GM12878 (cell line): ENCODE measurements at regions not wholly inside any gene's neighbourhood (a gene's known extent, or its start where the extent isn't known, plus 50 kb on each side); places are given as distances from the start of the nearest gene placed in this dataset.

Source experiments
- ATAC-seq: fragments of 200-7000 bp; cut with Tn5 transposase; 3 replicates; pipeline ENCODE4 v1.9.1; 2020; ENCODE audit warnings: mild to moderate bottlenecking, moderate library complexity
- BruUV-seq: library from RNA; stranded (reverse); fragments of 400-500 nt; replicated peaks from 2 replicates; lab custom pipeline; 2021; lab: Mats Ljungman, UMichigan
- CTCF ChIA-PET: fragments of 300-600 bp; sonication (Branson Sonifier 250); formaldehyde crosslinking; extraction: SDS; loops from one replicate; lab custom pipeline; 2021; ENCODE audit warnings: inconsistent platforms; lab: Yijun Ruan, JAX
- POLR2A ChIA-PET: fragments of 350-600 bp; formaldehyde crosslinking; extraction: SDS; loops from one replicate; lab custom pipeline; 2021; ENCODE audit warnings: inconsistent platforms; lab: Charles Lee
- RAD21 ChIA-PET: fragments of 300-600 bp; sonication (Branson Sonifier 250); formaldehyde crosslinking; loops from one replicate; lab custom pipeline; 2023; ENCODE audit warnings: antibody characterized with exemption; ENCODE audit not compliant: unreplicated experiment; lab: Charles Lee
- SMC1A ChIA-PET: fragments of 300-600 bp; sonication (Branson Sonifier 250); formaldehyde crosslinking; loops from one replicate; lab custom pipeline; 2023; ENCODE audit not compliant: unreplicated experiment, uncharacterized antibody; lab: Charles Lee
- DNase-seq: peaks from one replicate; pipeline ENCODE4 v3.0.0-alpha.2; 2011; ENCODE audit warnings: low read depth, low spot score
- FAIRE-seq: peaks from 3 replicates; lab custom pipeline; 2011; peaks lifted over from hg19 to GRCh38; lab: Jason Lieb, UNC
- H2AFZ ChIP-seq: 2 replicates; pipeline ENCODE4 v1.6.0; 2011; ENCODE audit warnings: low read depth, low read length, control low read depth; ENCODE audit not compliant: control insufficient read depth
- H3K27ac ChIP-seq: 2 replicates; pipeline ENCODE4 v1.5.1; 2011; ENCODE audit warnings: control low read depth; ENCODE audit not compliant: control insufficient read depth, insufficient read depth
- H3K27me3 ChIP-seq, 2 experiments: replicated peaks in 1 of 2; 2 replicates each; pipeline versions ENCODE4 v1.6.0 to v1.6.1; 2011; ENCODE audit warnings: low read length in 1 of 2; ENCODE audit not compliant: control insufficient read depth in 2 of 2, insufficient read depth in 2 of 2
- H3K36me3 ChIP-seq, 2 experiments: 2 replicates each; pipeline ENCODE4 v1.5.1; 2011; ENCODE audit warnings: low read length in 1 of 2; ENCODE audit not compliant: control insufficient read depth in 2 of 2, insufficient read depth in 2 of 2
- H3K4me1 ChIP-seq: 2 replicates; pipeline ENCODE4 v1.6.1; 2011; ENCODE audit warnings: mild to moderate bottlenecking, low read length, moderate library complexity, mixed read lengths; ENCODE audit not compliant: control insufficient read depth, insufficient read depth
- H3K4me2 ChIP-seq: 2 replicates; pipeline ENCODE4 v1.6.0; 2011; ENCODE audit warnings: control low read depth; ENCODE audit not compliant: control insufficient read depth, insufficient read depth
- H3K4me3 ChIP-seq: fragments of 200-600 bp; sonication (generic); 2 replicates; pipeline ENCODE4 v1.5.1; 2016
- H3K79me2 ChIP-seq: 2 replicates; pipeline ENCODE4 v1.6.0; 2011; ENCODE audit warnings: low read length; ENCODE audit not compliant: control insufficient read depth, insufficient read depth
- H3K9ac ChIP-seq: 2 replicates; pipeline ENCODE4 v1.8.0; 2011; ENCODE audit warnings: low read length, control low read depth, mixed read lengths; ENCODE audit not compliant: control insufficient read depth, insufficient read depth
- H3K9me3 ChIP-seq: replicated peaks from 3 replicates; pipeline ENCODE4 v1.5.1; 2011; ENCODE audit warnings: mild to moderate bottlenecking, low read length; ENCODE audit not compliant: control insufficient read depth, insufficient read depth
- H4K20me1 ChIP-seq: 2 replicates; pipeline ENCODE4 v1.6.0; 2011; ENCODE audit not compliant: control insufficient read depth, insufficient read depth
- BMI1 ChIP-seq: fragments of 450-650 bp; IDR thresholded peaks from 2 replicates; pipeline ENCODE4 v1.6.1; 2016; ENCODE audit warnings: mild to moderate bottlenecking, moderate library complexity, borderline replicate concordance
- CHD4 ChIP-seq: fragments of 200-600 bp; sonication (generic); IDR thresholded peaks from 2 replicates; pipeline ENCODE4 v1.6.1; 2016; ENCODE audit warnings: mild to moderate bottlenecking
- KAT2A ChIP-seq: conservative IDR thresholded peaks from 2 replicates; pipeline ENCODE4 v1.6.1; 2011; ENCODE audit warnings: low read depth, low read length; ENCODE audit not compliant: control insufficient read depth
- MYB ChIP-seq: fragments of 150-350 bp; IDR thresholded peaks from 2 replicates; pipeline ENCODE4 v1.6.1; 2014; ENCODE audit warnings: mild to moderate bottlenecking, low read depth, low read length, borderline replicate concordance
- PML ChIP-seq: IDR thresholded peaks from 2 replicates; pipeline ENCODE4 v1.6.1; 2012; ENCODE audit warnings: low read length, inconsistent platforms
- POLR2AphosphoS5 ChIP-seq: IDR thresholded peaks from 2 replicates; pipeline ENCODE4 v1.6.1; 2011; ENCODE audit warnings: mild to moderate bottlenecking, low read length, inconsistent platforms
- RELA ChIP-seq: fragments of 450-650 bp; IDR thresholded peaks from 2 replicates; pipeline ENCODE4 v1.8.0; 2014; ENCODE audit warnings: borderline replicate concordance; ENCODE audit not compliant: partially characterized antibody
- SIN3A ChIP-seq: IDR thresholded peaks from 2 replicates; pipeline ENCODE4 v1.6.1; 2012; ENCODE audit warnings: low read depth, low read length, improper control_type of control experiment
- SRF ChIP-seq, 2 experiments: IDR thresholded peaks; 2 replicates each; pipeline ENCODE4 v1.6.1; 2011; ENCODE audit warnings: low read depth in 2 of 2, low read length in 2 of 2, mild to moderate bottlenecking in 1 of 2, moderate library complexity in 1 of 2
- ZBTB11 ChIP-seq: fragments of 450-650 bp; formaldehyde crosslinking; IDR thresholded peaks from 2 replicates; pipeline ENCODE4 v1.5.0; 2022; ENCODE audit warnings: mild to moderate bottlenecking, missing genetic modification characterization
- WGBS: methylation state at CpG from one replicate; pipeline ENCODE4 v1.1.6; 2016; ENCODE audit warnings: low lambda C conversion rate; ENCODE audit not compliant: insufficient replicate concordance, insufficient coverage; ENCODE audit errors: missing lambda C conversion rate; 5-methylcytosine and 5-hydroxymethylcytosine counted together
- in situ Hi-C: fragments of 300-500 bp; cut with MboI; formaldehyde crosslinking; loops from 9 replicates; pipeline ENCODE4 v1.14.3; 2018; ENCODE audit warnings: mixed read lengths
- intact Hi-C: fragments of 100-400 bp; cut with micrococcal nuclease; formaldehyde crosslinking; loops from one replicate; pipeline ENCODE4 v1.14.2; 2022; ENCODE audit not compliant: unreplicated experiment

DNA sequence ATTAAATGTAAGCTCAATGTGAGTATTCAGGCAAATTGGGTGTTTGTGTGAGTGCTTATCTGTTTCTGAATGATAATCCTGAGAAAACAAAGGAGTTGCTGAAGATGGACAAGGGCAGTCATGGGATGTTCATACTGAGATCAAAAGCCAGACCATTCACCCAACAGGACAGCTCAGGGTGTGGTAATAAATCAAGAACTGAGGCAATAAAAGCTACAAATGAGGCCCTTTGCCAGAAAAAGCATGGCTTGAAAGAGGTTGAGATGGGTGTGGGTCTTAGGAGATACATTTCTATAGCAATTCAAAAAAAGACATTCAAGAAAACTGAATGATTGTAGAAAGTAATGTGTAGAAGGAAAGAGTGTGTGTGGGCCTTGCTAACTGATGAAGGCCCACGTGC is 425.8 kb upstream of the BOD1L1 start:
- no peak overlapping the region for H2AFZ ChIP-seq
- ChIA-PET RAD21 (no interaction called here), SMC1A (interaction anchor here (0.7 to 3.1 kb wide), 2 partner anchors 11 to 137 kb away, joined by 3 to 11 read pairs; no protein-coding TSS in a partner anchor), CTCF (no interaction called here), POLR2A (no interaction called here)
- H3K4me2 ChIP-seq, result no peak overlapping the region
- intact Hi-C loops, result no loop called here
- no peaks in the 10 kb centered on the region for H3K9me3 ChIP-seq
- no peaks in the 10 kb centered on the region for H3K4me1 ChIP-seq
- TF ChIP-seq BMI1 (no peak), KAT2A (no peak), PML (no peak), MYB (no peak), SRF (IDR thresholded peaks at IDR 0.05; ENCODE audit: low read depth in 2 of 2, low read length in 2 of 2) (no peak), POLR2AphosphoS5 (no peak), RELA (no peak), SIN3A (no peak), ZBTB11 (CRISPR knock-in tag) (no peak), CHD4 (no peak)
- H4K20me1 ChIP-seq, result no peaks in the 10 kb centered on the region
- 0% methylated on average over 1 of the region's 1 CpG for WGBS
- DNase-seq, result no peak
- no peak overlapping the region for H3K9ac ChIP-seq
- no peaks in the 10 kb centered on the region for H3K79me2 ChIP-seq
- in situ Hi-C loops, result no loop called here
- no peak overlapping the region for H3K27ac ChIP-seq
- no peaks in the 10 kb centered on the region for H3K36me3 ChIP-seq
- FAIRE-seq, result no peak
- no peaks in the 10 kb centered on the region for H3K27me3 ChIP-seq
- no TSS peak for BruUV-seq
- H3K4me3 ChIP-seq, result no peak overlapping the region
- ATAC-seq, result no peak
